ENCODE measurements at regions not wholly inside any gene's neighbourhood (a gene's known extent, or its start where the extent isn't known, plus 50 kb on each side); places are given as distances from the start of the nearest gene placed in this dataset.

GRCh38 chr6:84280030-84280429 is 52.6 kb upstream of the CEP162 start:
- H2BK120ac ChIP-seq (replicated peaks; ENCODE audit: low read depth, low read length) = no peak overlapping the region
- CTCF ChIA-PET (ENCODE audit: partially characterized antibody) = interaction anchor here (0.6 to 1.1 kb wide), 4 partner anchors 16 to 158 kb away, joined by 3 read pairs; no protein-coding TSS in a partner anchor
- no peak overlapping the region for H3K4me2 ChIP-seq (ENCODE audit: insufficient read depth in 1 of 2, low read depth in 2 of 2, low read length in 2 of 2)
- H2BK12ac ChIP-seq (ENCODE audit: low read depth, low read length) = no peak overlapping the region
- H4K8ac ChIP-seq (ENCODE audit: extremely low read depth, insufficient read depth, low read length) = no peak overlapping the region
- no peak overlapping the region for H3K23ac ChIP-seq (ENCODE audit: insufficient read length)
- no peaks in the 10 kb centered on the region for H3K23me2 ChIP-seq (ENCODE audit: low read depth, low read length)
- H4K91ac ChIP-seq (replicated peaks; ENCODE audit: insufficient read length, low read length) = no peak overlapping the region
- no peak overlapping the region for H4K5ac ChIP-seq (ENCODE audit: insufficient read length, low read depth, low read length)
- no peak overlapping the region for H3K9ac ChIP-seq (replicated peaks in 1 of 4; ENCODE audit: extremely low read depth in 1 of 4, low read depth in 3 of 4, low read length in 3 of 4)
- POLR2A ChIA-PET (ENCODE audit: partially characterized antibody) = no interaction called here
- H2BK5ac ChIP-seq (ENCODE audit: low read depth, low read length) = no peak overlapping the region
- FAIRE-seq (no peak), DNase-seq (ENCODE audit: low read depth in 1 of 2, low spot score in 2 of 2) (no peak)
- H2BK20ac ChIP-seq (ENCODE audit: low read length) = no peak overlapping the region
- H4K20me1 ChIP-seq (replicated peaks in 1 of 2; ENCODE audit: control insufficient read depth in 1 of 2, insufficient read depth in 2 of 2, low read length in 2 of 2) = no peaks in the 10 kb centered on the region
- no peak overlapping the region for H3K14ac ChIP-seq (ENCODE audit: insufficient read length)
- no peak overlapping the region for H3K18ac ChIP-seq (ENCODE audit: extremely low read depth, low read length)
- TF ChIP-seq NANOG (IDR thresholded peaks at IDR 0.05; ENCODE audit: insufficient read depth, low read depth, low read length, poor library complexity, severe bottlenecking) (no peak), YY1 (IDR thresholded peaks at IDR 0.05; ENCODE audit: low read depth, low read length) (no peak), GABPA (IDR thresholded peaks at IDR 0.05; ENCODE audit: borderline replicate concordance, insufficient read depth, low read length) (no peak), CBX5 (IDR thresholded peaks at IDR 0.05; ENCODE audit: low read depth, low read length) (no peak), FOSL1 (IDR thresholded peaks at IDR 0.05; ENCODE audit: insufficient read depth, low read depth, low read length) (no peak), CHD1 (IDR thresholded peaks at IDR 0.05; ENCODE audit: low read depth, low read length) (no peak), ZNF274 (IDR thresholded peaks at IDR 0.05; ENCODE audit: borderline replicate concordance, extremely low read depth, low read length) (no peak)
- no peaks in the 10 kb centered on the region for H3K27me3 ChIP-seq (replicated peaks in 1 of 4; ENCODE audit: control insufficient read depth in 3 of 4, extremely low read depth in 1 of 4, insufficient read depth in 3 of 4, low read length in 3 of 4)
- no peak overlapping the region for H2BK15ac ChIP-seq (ENCODE audit: low read length)
- H3K4me1 ChIP-seq (replicated peaks in 1 of 4; ENCODE audit: control insufficient read depth in 3 of 4, insufficient read depth in 4 of 4, low read length in 3 of 4) = peaks cover 0 to 3% (median 0%) of the 10 kb centered on the region in 4 experiments; a peak in 1 of 7 replicates
- H3K79me2 ChIP-seq (ENCODE audit: control insufficient read depth in 1 of 2, insufficient read depth in 2 of 2, low read length in 2 of 2) = no peaks in the 10 kb centered on the region
- H3K36me3 ChIP-seq (ENCODE audit: control insufficient read depth in 2 of 4, insufficient read depth in 4 of 4, low read length in 3 of 4) = no peaks in the 10 kb centered on the region
- no peak overlapping the region for H3K56ac ChIP-seq (replicated peaks; ENCODE audit: insufficient read length, low read depth, low read length)
- no peak overlapping the region for H3K4me3 ChIP-seq (ENCODE audit: extremely low read depth in 1 of 4, insufficient read depth in 2 of 4, low read depth in 3 of 4, low read length in 4 of 4)
- H3K9me3 ChIP-seq (ENCODE audit: insufficient read depth in 2 of 2, low read depth in 1 of 2, low read length in 1 of 2) = no peaks in the 10 kb centered on the region
- H2AFZ ChIP-seq (ENCODE audit: low read length) = 0 out of 2 replicates have a peak overlapping the region, but pooled peaks have one; percentile 35
- H2AK5ac ChIP-seq (ENCODE audit: low read depth, low read length) = no peak overlapping the region
- no peak overlapping the region for H3K4ac ChIP-seq (replicated peaks; ENCODE audit: insufficient read length, low read depth, low read length)
- no peaks in the 10 kb centered on the region for H3K79me1 ChIP-seq (ENCODE audit: low read depth, low read length)
- H3K27ac ChIP-seq (ENCODE audit: low read depth, low read length) = no peak overlapping the region

Data from H1 (cell line).